ACC112 (cell line): ENCODE measurements at regions not wholly inside any gene's neighbourhood (a gene's known extent, or its start where the extent isn't known, plus 50 kb on each side); places are given as distances from the start of the nearest gene placed in this dataset.

Experiments used
- H2AFZ ChIP-seq: fragments of 200-600 bp; sonication (generic); one replicate; pipeline ENCODE4 v1.6.0; 2017; ENCODE audit warnings: antibody characterized with exemption, low read length; ENCODE audit not compliant: unreplicated experiment
- H3K27ac ChIP-seq: fragments of 200-600 bp; sonication (generic); 2 replicates; pipeline ENCODE4 v1.5.1; 2014; ENCODE audit warnings: low read depth, mild to moderate bottlenecking, antibody characterized with exemption, low read length, moderate library complexity
- H3K27me3 ChIP-seq: fragments of 200-600 bp; sonication (generic); 2 replicates; pipeline ENCODE4 v1.6.1; 2014; ENCODE audit warnings: mild to moderate bottlenecking, antibody characterized with exemption, low read length, moderate library complexity, mixed read lengths; ENCODE audit not compliant: insufficient read depth
- H3K36me3 ChIP-seq: fragments of 200-600 bp; sonication (generic); 2 replicates; pipeline ENCODE4 v1.6.1; 2016; ENCODE audit warnings: mild to moderate bottlenecking, antibody characterized with exemption, low read length, moderate library complexity, mixed read lengths; ENCODE audit not compliant: insufficient read depth
- H3K4me1 ChIP-seq: fragments of 200-600 bp; sonication (generic); one replicate; pipeline ENCODE4 v1.6.1; 2016; ENCODE audit warnings: low read length, mixed read lengths; ENCODE audit not compliant: insufficient read depth, unreplicated experiment, control insufficient read depth
- H3K4me3 ChIP-seq: fragments of 200-600 bp; sonication (generic); 2 replicates; pipeline ENCODE4 v1.5.1; 2014; ENCODE audit warnings: mild to moderate bottlenecking, low read depth, low read length
- H3K79me2 ChIP-seq: fragments of 200-600 bp; sonication (generic); one replicate; pipeline ENCODE4 v1.6.0; 2016; ENCODE audit warnings: low read length; ENCODE audit not compliant: control insufficient read depth, unreplicated experiment, insufficient read depth

DNA sequence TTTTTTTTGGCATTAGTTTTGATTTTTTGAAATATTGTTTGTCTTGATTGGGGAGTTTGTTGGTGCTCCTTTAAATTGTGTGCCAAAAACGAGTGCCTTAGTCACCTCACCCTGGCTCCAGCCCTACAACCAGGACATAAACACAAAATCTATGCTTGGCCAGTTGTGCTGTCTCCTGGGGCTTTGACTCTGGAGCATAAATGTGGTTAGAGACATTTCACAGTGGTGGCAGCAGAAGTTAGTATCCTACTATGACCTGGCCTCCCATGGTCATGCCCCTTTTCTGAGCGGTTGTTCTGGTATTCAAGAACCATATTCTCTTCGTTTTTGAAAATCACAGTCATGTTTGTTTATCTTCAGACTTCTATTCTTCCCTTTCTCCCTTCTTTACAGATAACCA, 70.7 kb upstream of the PSMA6 start:
- Histone ChIP-seq H3K4me1 (peaks cover 29% of the 10 kb centered on the region), H3K4me3 (no peak overlapping the region), H3K79me2 (no peaks in the 10 kb centered on the region), H3K36me3 (no peaks in the 10 kb centered on the region; the same call in 1 of the 2 replicates), H2AFZ (no peak overlapping the region), H3K27ac (no peak overlapping the region), H3K27me3 (no peaks in the 10 kb centered on the region)

DNA sequence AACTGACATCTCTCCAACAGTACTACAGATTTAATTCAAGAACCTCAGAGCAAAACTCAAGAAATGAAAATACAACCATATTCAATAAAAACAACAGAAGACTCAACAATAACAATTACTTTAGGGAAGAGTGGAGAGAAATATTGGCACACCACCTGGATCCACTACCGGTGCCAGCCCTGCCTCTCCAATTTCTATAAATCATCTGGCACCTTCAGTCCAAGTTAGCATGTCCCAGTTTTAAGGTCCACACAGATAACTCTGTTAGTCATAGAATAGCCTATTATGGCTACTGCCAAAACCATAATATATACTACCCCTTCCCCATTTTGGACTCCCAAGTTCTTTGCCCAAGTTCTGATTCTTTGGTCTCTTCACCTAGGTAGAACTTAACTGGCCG, 69.9 kb upstream of the PSMA6 start:
- no peaks in the 10 kb centered on the region for H3K27me3 ChIP-seq
- no peak overlapping the region for H3K4me3 ChIP-seq
- peaks cover 2% of the 10 kb centered on the region for H3K79me2 ChIP-seq
- no peak overlapping the region for H3K27ac ChIP-seq
- peaks cover 29% of the 10 kb centered on the region for H3K4me1 ChIP-seq
- H2AFZ ChIP-seq, result no peak overlapping the region
- H3K36me3 ChIP-seq, result no peaks in the 10 kb centered on the region; the same call in 1 of the 2 replicates

DNA sequence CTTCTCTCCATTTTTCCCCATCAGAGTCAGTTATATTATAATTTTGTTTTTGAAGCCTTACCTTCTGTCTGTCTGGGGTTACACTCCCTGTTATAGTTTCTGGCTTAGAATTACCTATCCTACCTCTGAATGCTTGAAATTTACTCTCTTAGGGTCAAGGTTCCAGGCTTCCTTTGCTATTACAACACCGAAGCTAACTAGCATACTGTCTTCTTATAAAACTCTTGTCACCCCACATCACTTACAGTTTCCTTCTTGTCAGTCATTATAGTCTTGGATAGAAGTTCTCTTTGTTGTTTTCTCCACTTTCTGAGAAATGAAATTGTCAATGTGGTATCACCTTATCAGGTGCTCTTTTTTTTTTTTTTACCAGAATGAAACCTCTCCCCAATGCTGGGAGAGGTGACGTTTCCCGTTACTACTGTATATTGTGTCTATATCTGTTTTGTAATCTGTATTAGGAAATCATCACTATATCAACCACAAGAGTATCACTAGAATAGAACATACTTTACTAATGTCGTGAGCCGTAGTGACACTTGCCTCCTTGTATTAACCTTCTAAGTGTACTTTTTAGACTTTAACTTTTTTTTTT, 69.2 kb upstream of the PSMA6 start:
- Histone ChIP-seq H3K79me2 (peaks cover 2% of the 10 kb centered on the region), H3K27ac (no peak overlapping the region), H2AFZ (no peak overlapping the region), H3K36me3 (no peaks in the 10 kb centered on the region; the same call in 1 of the 2 replicates), H3K4me3 (no peak overlapping the region), H3K27me3 (no peaks in the 10 kb centered on the region), H3K4me1 (peaks cover 29% of the 10 kb centered on the region)

DNA sequence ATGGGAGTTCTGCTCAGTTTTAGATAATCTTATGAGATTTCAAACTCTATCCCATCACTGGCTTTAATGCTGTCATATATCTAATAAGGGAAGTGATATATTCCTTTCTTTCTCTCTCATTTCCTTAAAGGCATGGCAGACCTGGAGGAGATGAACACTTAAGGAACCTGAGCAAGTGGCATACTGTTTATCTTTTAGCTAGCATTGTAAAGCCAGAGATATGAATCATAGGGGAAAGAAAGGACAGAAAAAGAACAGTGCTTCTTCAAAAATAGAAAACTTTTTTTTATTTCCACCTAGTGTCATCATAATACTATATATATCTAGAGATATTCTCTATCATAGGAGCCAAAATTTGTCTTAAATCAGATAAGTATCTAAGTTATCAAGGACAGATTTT, 68.3 kb upstream of the PSMA6 start:
- H3K4me3 ChIP-seq, result no peak overlapping the region
- H3K79me2 ChIP-seq, result peaks cover 2% of the 10 kb centered on the region
- no peak overlapping the region for H3K27ac ChIP-seq
- no peaks in the 10 kb centered on the region; the same call in 1 of the 2 replicates for H3K36me3 ChIP-seq
- H3K4me1 ChIP-seq, result peaks cover 29% of the 10 kb centered on the region
- no peak overlapping the region for H2AFZ ChIP-seq
- H3K27me3 ChIP-seq, result no peaks in the 10 kb centered on the region

DNA sequence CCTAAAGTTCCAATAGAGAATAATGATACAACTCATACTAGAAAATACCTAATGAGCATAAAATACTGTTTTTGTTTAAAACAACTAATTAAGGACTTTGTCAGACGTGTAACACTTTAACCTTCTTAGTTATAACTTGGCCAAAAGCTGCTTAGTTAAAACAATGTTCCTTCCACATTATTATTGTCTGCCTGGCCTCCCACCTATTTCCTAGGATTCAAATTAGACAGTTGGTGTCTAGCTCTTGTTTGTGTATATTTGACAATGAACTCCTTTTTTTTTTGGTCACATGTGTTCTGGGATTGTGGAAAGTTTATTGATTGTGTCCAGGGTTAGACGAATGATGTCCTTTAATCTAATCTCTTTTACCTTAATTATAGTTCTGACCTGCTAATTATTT, 67.6 kb upstream of the PSMA6 start:
- H2AFZ ChIP-seq, result no peak overlapping the region
- no peaks in the 10 kb centered on the region; the same call in 1 of the 2 replicates for H3K36me3 ChIP-seq
- H3K4me3 ChIP-seq, result no peak overlapping the region
- peaks cover 29% of the 10 kb centered on the region for H3K4me1 ChIP-seq
- H3K79me2 ChIP-seq, result peaks cover 2% of the 10 kb centered on the region
- no peaks in the 10 kb centered on the region for H3K27me3 ChIP-seq
- no peak overlapping the region for H3K27ac ChIP-seq

DNA sequence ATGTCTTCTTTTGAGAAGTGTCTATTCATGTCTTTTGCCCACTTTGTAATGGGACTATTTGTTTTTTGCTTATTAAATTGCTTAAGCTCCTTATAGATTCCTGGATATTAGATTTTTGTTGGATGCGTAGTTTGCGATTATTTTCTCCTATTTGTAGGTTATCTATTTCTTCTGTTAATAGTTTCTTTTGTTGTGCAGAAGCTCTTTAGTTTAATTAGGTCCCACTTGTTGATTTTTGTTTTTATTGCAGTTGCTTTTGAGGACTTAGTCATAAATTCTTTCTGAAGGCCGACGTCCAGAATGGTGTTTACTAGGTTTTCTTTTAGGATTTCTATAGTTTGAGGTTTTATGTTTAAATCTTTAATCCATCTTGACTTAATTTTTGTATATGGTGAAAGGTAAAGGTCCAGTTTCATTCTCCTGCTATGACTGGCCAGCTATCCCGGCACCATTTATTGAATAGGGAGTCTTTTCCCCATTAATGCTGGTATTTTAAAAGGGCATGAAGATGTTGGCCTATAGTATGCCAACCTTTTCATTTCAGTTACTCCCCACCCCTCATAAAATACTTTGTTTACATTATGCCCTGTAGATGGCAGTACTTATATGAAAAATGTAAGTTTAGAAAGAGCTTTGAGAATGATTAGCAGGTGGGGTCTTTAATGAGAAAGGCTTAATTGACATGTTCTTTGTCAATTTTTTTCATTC, 62.9 kb upstream of the PSMA6 start:
- Histone ChIP-seq H3K27ac (no peak overlapping the region), H3K4me3 (no peak overlapping the region), H2AFZ (no peak overlapping the region), H3K27me3 (no peaks in the 10 kb centered on the region), H3K4me1 (peaks cover 4% of the 10 kb centered on the region), H3K79me2 (peaks cover 2% of the 10 kb centered on the region), H3K36me3 (no peaks in the 10 kb centered on the region; the same call in 1 of the 2 replicates)

DNA sequence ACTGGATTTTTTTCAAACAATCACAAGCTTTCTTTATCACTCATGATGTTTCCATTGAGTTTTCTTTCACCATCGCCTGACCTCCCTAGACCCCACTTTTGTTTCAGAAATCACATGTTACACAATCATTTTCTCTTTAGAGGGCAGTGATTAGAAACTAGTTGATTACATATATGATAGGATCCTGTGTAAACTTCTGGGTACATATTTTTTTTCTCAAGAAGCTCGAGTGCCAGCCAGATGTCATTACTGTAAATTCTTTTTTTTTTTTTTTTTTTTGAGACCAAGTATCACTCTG, 62.4 kb upstream of the PSMA6 start:
- no peaks in the 10 kb centered on the region; the same call in 1 of the 2 replicates for H3K36me3 ChIP-seq
- H3K4me3 ChIP-seq, result no peak overlapping the region
- no peak overlapping the region for H3K27ac ChIP-seq
- no peaks in the 10 kb centered on the region for H3K4me1 ChIP-seq
- peaks cover 2% of the 10 kb centered on the region for H3K79me2 ChIP-seq
- H3K27me3 ChIP-seq, result no peaks in the 10 kb centered on the region
- H2AFZ ChIP-seq, result no peak overlapping the region

DNA sequence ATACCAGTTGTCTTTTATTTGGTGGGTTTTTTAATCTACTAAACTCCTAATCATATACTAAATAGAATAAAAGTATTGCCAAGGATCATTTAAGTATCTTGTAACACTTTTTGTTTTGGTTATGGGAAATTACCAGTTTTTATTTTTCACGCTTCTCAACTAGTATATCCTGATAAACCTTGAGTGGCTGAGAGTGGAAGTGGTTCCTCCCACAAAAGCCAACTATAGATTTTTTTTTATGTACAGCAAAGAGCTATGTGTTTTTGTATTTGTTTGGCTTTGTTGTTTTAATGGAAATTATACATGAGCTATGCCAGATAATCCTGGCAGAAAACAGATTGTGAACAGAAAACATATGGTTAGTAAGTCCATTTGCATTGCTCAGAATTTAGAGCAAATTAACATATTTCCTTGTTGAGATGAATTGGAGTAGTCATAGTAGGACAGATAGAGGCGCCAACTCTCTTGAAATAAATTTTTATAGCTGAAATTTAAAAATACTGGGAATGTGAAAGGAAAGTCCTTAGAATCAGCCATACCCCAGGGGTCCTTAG, 60.9 kb upstream of the PSMA6 start:
- Histone ChIP-seq H2AFZ (no peak overlapping the region), H3K79me2 (peaks cover 2% of the 10 kb centered on the region), H3K27me3 (no peaks in the 10 kb centered on the region), H3K36me3 (no peaks in the 10 kb centered on the region), H3K4me1 (no peaks in the 10 kb centered on the region), H3K4me3 (no peak overlapping the region), H3K27ac (no peak overlapping the region)

DNA sequence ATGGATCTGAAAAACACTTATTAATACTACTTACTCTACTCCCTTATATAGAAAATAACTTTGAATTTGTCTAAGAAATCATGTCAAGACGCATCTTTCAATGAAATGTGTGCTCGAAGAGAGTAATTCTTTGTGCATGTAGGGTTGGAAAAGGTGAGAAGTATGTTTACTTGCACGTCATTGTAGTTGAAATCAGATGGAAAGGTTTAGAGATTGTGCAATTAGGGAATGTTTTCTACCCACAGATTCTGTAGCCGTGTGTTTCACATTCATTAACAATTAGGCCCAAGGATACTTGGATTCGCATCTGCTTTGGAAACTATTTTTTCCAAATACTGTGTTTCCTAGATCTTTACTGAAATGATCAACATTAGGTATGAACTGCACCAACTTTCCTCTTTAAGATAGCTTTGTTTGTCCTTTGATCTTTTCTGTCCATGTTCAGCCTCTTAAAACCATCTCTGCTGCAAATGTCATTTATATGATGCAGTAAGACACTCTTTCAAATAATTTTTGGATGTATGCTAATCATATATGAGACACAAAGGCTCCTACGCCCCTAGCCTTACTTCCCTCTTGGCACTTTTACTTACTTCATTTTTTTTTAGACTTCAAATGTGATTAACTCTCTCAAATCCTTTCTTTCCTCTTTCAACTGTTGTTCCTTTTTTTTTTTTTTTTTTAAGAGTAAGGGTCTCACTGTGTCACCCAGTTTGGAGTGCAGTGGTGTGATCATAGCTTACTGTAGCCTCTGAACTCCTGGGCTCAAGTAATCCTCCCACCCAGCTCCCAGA, 58.0 kb upstream of the PSMA6 start:
- no peak overlapping the region for H3K4me3 ChIP-seq
- H3K79me2 ChIP-seq, result no peaks in the 10 kb centered on the region
- H3K4me1 ChIP-seq, result no peaks in the 10 kb centered on the region
- H3K27ac ChIP-seq, result no peak overlapping the region
- no peaks in the 10 kb centered on the region for H3K27me3 ChIP-seq
- H3K36me3 ChIP-seq, result no peaks in the 10 kb centered on the region
- H2AFZ ChIP-seq, result no peak overlapping the region

DNA sequence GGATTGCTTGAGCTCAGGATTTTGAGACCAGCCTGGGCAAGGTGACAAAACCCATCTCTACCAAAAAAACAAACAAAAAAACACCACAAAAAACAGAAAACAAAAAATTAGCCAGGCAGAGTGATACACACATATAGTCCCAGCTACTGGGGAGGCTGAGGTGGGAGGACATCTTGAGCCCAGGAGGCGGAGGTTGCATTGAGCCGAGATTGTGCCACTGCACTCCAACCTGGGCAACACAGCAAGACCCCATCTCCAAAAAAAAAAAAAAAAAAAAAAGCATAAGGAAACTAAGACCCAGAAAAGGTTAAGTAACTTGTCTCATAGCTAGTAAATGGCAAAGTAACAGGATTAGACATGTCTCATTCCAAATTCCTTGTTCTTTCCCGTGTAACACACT, 56.3 kb upstream of the PSMA6 start:
- Histone ChIP-seq H2AFZ (no peak overlapping the region), H3K27me3 (no peaks in the 10 kb centered on the region), H3K36me3 (no peaks in the 10 kb centered on the region), H3K4me1 (no peaks in the 10 kb centered on the region), H3K79me2 (no peaks in the 10 kb centered on the region), H3K4me3 (no peak overlapping the region), H3K27ac (no peak overlapping the region)
